H1 (cell line): ENCODE measurements at regions not wholly inside any gene's neighbourhood (a gene's known extent, or its start where the extent isn't known, plus 50 kb on each side); places are given as distances from the start of the nearest gene placed in this dataset.
"Not testable (repeated sequence)": the region's sequence is repeated elsewhere in the genome, so short reads cannot be mapped to it uniquely, and the experiment has no call there.

Experiments
- CTCF ChIA-PET: fragments of 300-600 bp; sonication (Branson Sonifier 250); formaldehyde crosslinking; loops from one replicate; lab custom pipeline; 2021; ENCODE audit not compliant: partially characterized antibody; lab: Charles Lee
- POLR2A ChIA-PET: fragments of 300-600 bp; sonication (Branson Sonifier 250); formaldehyde crosslinking; loops from one replicate; lab custom pipeline; 2021; ENCODE audit warnings: inconsistent platforms; ENCODE audit not compliant: partially characterized antibody; lab: Charles Lee
- DNase-seq, 2 experiments: peaks; one replicate each; pipeline versions ENCODE4 v3.0.0 to v3.0.0-alpha.2; 2010 to 2022; ENCODE audit warnings: low spot score in 2 of 2, low read depth in 1 of 2, mixed read lengths in 1 of 2
- FAIRE-seq: peaks from 2 replicates; lab custom pipeline; 2011; peaks lifted over from hg19 to GRCh38; lab: Jason Lieb, UNC
- H2AFZ ChIP-seq: 2 replicates; pipeline ENCODE4 v1.8.1; 2012; ENCODE audit warnings: low read length, inconsistent platforms
- H2AK5ac ChIP-seq: 2 replicates; pipeline ENCODE4 v1.6.1; 2013; ENCODE audit warnings: low read depth, low read length
- H2BK120ac ChIP-seq: replicated peaks from 2 replicates; pipeline ENCODE3; 2013; ENCODE audit warnings: low read depth, low read length, inconsistent platforms
- H2BK12ac ChIP-seq: 2 replicates; pipeline ENCODE4 v1.6.1; 2013; ENCODE audit warnings: low read depth, low read length
- H2BK15ac ChIP-seq: 2 replicates; pipeline ENCODE4 v1.6.1; 2013; ENCODE audit warnings: low read length
- H2BK20ac ChIP-seq: 2 replicates; pipeline ENCODE4 v1.6.1; 2013; ENCODE audit warnings: low read length
- H2BK5ac ChIP-seq: 2 replicates; pipeline ENCODE4 v1.6.1; 2013; ENCODE audit warnings: low read depth, low read length
- H3K14ac ChIP-seq: 2 replicates; pipeline ENCODE4 v1.6.1; 2013; ENCODE audit warnings: inconsistent platforms; ENCODE audit not compliant: insufficient read length
- H3K18ac ChIP-seq: 2 replicates; pipeline ENCODE4 v1.6.1; 2013; ENCODE audit warnings: low read length; ENCODE audit errors: extremely low read depth
- H3K23ac ChIP-seq: 2 replicates; pipeline ENCODE4 v1.6.1; 2013; ENCODE audit warnings: inconsistent platforms; ENCODE audit not compliant: insufficient read length
- H3K23me2 ChIP-seq: 2 replicates; pipeline ENCODE4 v1.6.1; 2013; ENCODE audit warnings: low read depth, low read length
- H3K27ac ChIP-seq: 2 replicates; pipeline ENCODE4 v1.6.1; 2011; ENCODE audit warnings: low read depth, low read length, inconsistent platforms
- H3K27me3 ChIP-seq, 4 experiments: replicated peaks in 1 of 4; 1 replicate in 1 of 4; 2 replicates in 3 of 4; pipeline versions ENCODE4 v1.6.1 to v1.8.1; 2011 to 2013; ENCODE audit warnings: low read length in 3 of 4, mild to moderate bottlenecking in 3 of 4, inconsistent platforms in 2 of 4, mixed read lengths in 2 of 4, moderate library complexity in 1 of 4; ENCODE audit not compliant: control insufficient read depth in 3 of 4, insufficient read depth in 3 of 4; ENCODE audit errors: extremely low read depth in 1 of 4
- H3K36me3 ChIP-seq, 4 experiments: 2 replicates each; pipeline versions ENCODE4 v1.6.1 to v1.8.1; 2011 to 2013; ENCODE audit warnings: mild to moderate bottlenecking in 4 of 4, low read length in 3 of 4, moderate library complexity in 2 of 4, control low read depth in 1 of 4, inconsistent platforms in 1 of 4; ENCODE audit not compliant: insufficient read depth in 4 of 4, control insufficient read depth in 2 of 4
- H3K4ac ChIP-seq: replicated peaks from 2 replicates; pipeline ENCODE3; 2013; ENCODE audit warnings: low read length, low read depth, mixed read lengths, inconsistent platforms; ENCODE audit not compliant: insufficient read length
- H3K4me1 ChIP-seq, 4 experiments: replicated peaks in 1 of 4; 1 replicate in 1 of 4; 2 replicates in 3 of 4; pipeline versions ENCODE4 v1.6.1 to v1.8.1; 2011 to 2013; ENCODE audit warnings: low read length in 3 of 4, inconsistent platforms in 2 of 4, mixed read lengths in 1 of 4; ENCODE audit not compliant: insufficient read depth in 4 of 4, control insufficient read depth in 3 of 4
- H3K4me2 ChIP-seq, 2 experiments: 2 replicates each; pipeline versions ENCODE4 v1.6.1 to v1.8.1; 2011 to 2013; ENCODE audit warnings: low read depth in 2 of 2, low read length in 2 of 2, control low read depth in 1 of 2, inconsistent platforms in 1 of 2, mild to moderate bottlenecking in 1 of 2; ENCODE audit not compliant: insufficient read depth in 1 of 2
- H3K4me3 ChIP-seq, 4 experiments: fragments of 200-600, 300-600 bp in 1 of 4; sonication (generic), shearing (Covaris generic), sonication (Bioruptor Twin) in 1 of 4; 2 replicates each; pipeline versions ENCODE4 v1.5.1 to v1.8.1; 2011 to 2016; ENCODE audit warnings: low read length in 4 of 4, low read depth in 3 of 4, control low read depth in 2 of 4, inconsistent platforms in 2 of 4, mild to moderate bottlenecking in 2 of 4, mixed read lengths in 1 of 4, moderate library complexity in 1 of 4; ENCODE audit not compliant: insufficient read depth in 2 of 4; ENCODE audit errors: extremely low read depth in 1 of 4
- H3K56ac ChIP-seq: replicated peaks from 2 replicates; pipeline ENCODE3; 2013; ENCODE audit warnings: low read depth, mild to moderate bottlenecking, mixed read lengths, low read length, inconsistent platforms; ENCODE audit not compliant: insufficient read length
- H3K79me1 ChIP-seq: 2 replicates; pipeline ENCODE4 v1.6.1; 2013; ENCODE audit warnings: low read depth, low read length, control low read depth
- H3K79me2 ChIP-seq, 2 experiments: 2 replicates each; pipeline versions ENCODE4 v1.6.1 to v1.8.1; 2012 to 2013; ENCODE audit warnings: low read length in 2 of 2, mild to moderate bottlenecking in 2 of 2, inconsistent platforms in 1 of 2; ENCODE audit not compliant: insufficient read depth in 2 of 2, control insufficient read depth in 1 of 2
- H3K9ac ChIP-seq, 4 experiments: replicated peaks in 1 of 4; 1 replicate in 1 of 4; 2 replicates in 3 of 4; pipeline versions ENCODE4 v1.6.1 to v1.8.1; 2011 to 2013; ENCODE audit warnings: low read depth in 3 of 4, low read length in 3 of 4, control low read depth in 2 of 4, mild to moderate bottlenecking in 2 of 4, moderate library complexity in 2 of 4, inconsistent platforms in 1 of 4; ENCODE audit errors: extremely low read depth in 1 of 4
- H3K9me3 ChIP-seq, 2 experiments: 2 replicates each; pipeline versions ENCODE4 v1.6.1 to v1.8.1; 2012 to 2013; ENCODE audit warnings: mild to moderate bottlenecking in 2 of 2, moderate library complexity in 2 of 2, control low read depth in 1 of 2, inconsistent platforms in 1 of 2, low read depth in 1 of 2, low read length in 1 of 2, mixed read lengths in 1 of 2; ENCODE audit not compliant: insufficient read depth in 2 of 2
- H4K20me1 ChIP-seq, 2 experiments: replicated peaks in 1 of 2; 2 replicates each; pipeline versions ENCODE3 to v1.8.1; 2011 to 2013; ENCODE audit warnings: inconsistent platforms in 2 of 2, low read length in 2 of 2, mild to moderate bottlenecking in 1 of 2; ENCODE audit not compliant: insufficient read depth in 2 of 2, control insufficient read depth in 1 of 2
- H4K5ac ChIP-seq: 2 replicates; pipeline ENCODE4 v1.6.1; 2013; ENCODE audit warnings: low read length, low read depth, mixed read lengths, inconsistent platforms; ENCODE audit not compliant: insufficient read length
- H4K8ac ChIP-seq: 2 replicates; pipeline ENCODE4 v1.8.0; 2013; ENCODE audit warnings: mild to moderate bottlenecking, moderate library complexity, low read length, inconsistent platforms; ENCODE audit not compliant: insufficient read depth; ENCODE audit errors: extremely low read depth
- H4K91ac ChIP-seq: replicated peaks from 2 replicates; pipeline ENCODE3; 2013; ENCODE audit warnings: low read length, mixed read lengths, inconsistent platforms; ENCODE audit not compliant: insufficient read length
- WGBS, 2 experiments: shearing (Covaris generic) in 1 of 2; methylation state at CpG; one replicate each; pipeline versions ENCODE4 v1.1.6 to v1.1.7; 2013 to 2015; ENCODE audit warnings: low lambda C conversion rate in 2 of 2, mixed read lengths in 2 of 2, inconsistent platforms in 1 of 2, low coverage in 1 of 2, missing lambda C conversion rate in 1 of 2; ENCODE audit not compliant: insufficient replicate concordance in 2 of 2, insufficient coverage in 1 of 2, insufficient read length in 1 of 2; ENCODE audit errors: extremely low coverage in 1 of 2, missing lambda C conversion rate in 1 of 2; 5-methylcytosine and 5-hydroxymethylcytosine counted together
- small RNA-seq: library from polyadenylated mRNA; stranded (forward); fragments of <200 nt; extraction: miRNeasy Mini kit (QIAGEN cat#:217004); gene quantifications from one replicate; pipeline ENCODE3, GENCODE V24; 2013; ENCODE audit not compliant: insufficient read depth

GRCh38 chr20:29891555-29891954, 1365.9 kb upstream of the DEFB115 start:
- H3K4me1 ChIP-seq, H3K9ac ChIP-seq, H3K23ac ChIP-seq, H3K36me3 ChIP-seq, H2BK15ac ChIP-seq, H2AFZ ChIP-seq, H2BK5ac ChIP-seq, H3K4ac ChIP-seq, H3K23me2 ChIP-seq, H2AK5ac ChIP-seq, CTCF ChIA-PET, H3K27ac ChIP-seq, H3K4me2 ChIP-seq, H3K4me3 ChIP-seq, H3K27me3 ChIP-seq, H3K14ac ChIP-seq, H2BK12ac ChIP-seq, H4K91ac ChIP-seq, H3K18ac ChIP-seq, H2BK120ac ChIP-seq, H4K5ac ChIP-seq, H3K79me2 ChIP-seq, POLR2A ChIA-PET, FAIRE-seq, H4K8ac ChIP-seq, H3K56ac ChIP-seq, DNase-seq, H3K79me1 ChIP-seq, H4K20me1 ChIP-seq, H2BK20ac ChIP-seq: not testable (repeated sequence)
- H3K9me3 ChIP-seq, result peaks cover 27 to 30% of the 10 kb centered on the region in 2 experiments
- 87% methylated on average over 5 of the region's 5 CpGs; no CpG with 5 or more reads in 1 of the 2 experiments for WGBS, 2 experiments

Small RNAs in the stretch of these regions (small RNA-seq; reads per million reads assigned to genes)
- gene RF00002, result 1.4 reads per million
